Superior temporal gyrus (tissue), 1 donor: ENCODE measurements at regions not wholly inside any gene's neighbourhood (a gene's known extent, or its start where the extent isn't known, plus 50 kb on each side); places are given as distances from the start of the nearest gene placed in this dataset.

Experiments used
- DNase-seq: peaks from one replicate; pipeline ENCODE4 v3.0.0-alpha.2; 2016; ENCODE audit errors: extremely low spot score

GRCh38 chr1:238201992-238202391, 311.3 kb upstream of the ZP4 start:
- DNase-seq: no peak

GRCh38 chr1:238199325-238199724, 308.6 kb upstream of the ZP4 start:
- no peak for DNase-seq

- no peak for DNase-seq
Measured at GRCh38 chr1:238196516-238196915, 305.8 kb upstream of the ZP4 start.

GRCh38 chr1:238191170-238191569, 300.4 kb upstream of the ZP4 start:
- no peak for DNase-seq

GRCh38 chr1:238187575-238187949, 296.8 kb upstream of the ZP4 start:
- DNase-seq: no peak

GRCh38 chr1:238186887-238187574, 296.3 kb upstream of the ZP4 start:
- DNase-seq: no peak

GRCh38 chr1:238177960-238178645, 287.4 kb upstream of the ZP4 start:
- DNase-seq: no peak

- DNase-seq: no peak
Measured at GRCh38 chr1:238177351-238177750, 286.6 kb upstream of the ZP4 start.

- no peak for DNase-seq
Measured at GRCh38 chr1:238176441-238176840, 285.7 kb upstream of the ZP4 start.

- peak; percentile 12 for DNase-seq
Measured at GRCh38 chr1:238171985-238172384, 281.3 kb upstream of the ZP4 start.

- no peak for DNase-seq
Measured at GRCh38 chr1:238161955-238162354, 271.2 kb upstream of the ZP4 start.

- DNase-seq: no peak
Measured at GRCh38 chr1:238153939-238154338, 263.2 kb upstream of the ZP4 start.

GRCh38 chr1:238153253-238153652, 262.5 kb upstream of the ZP4 start:
- DNase-seq: no peak

GRCh38 chr1:238152119-238152518, 261.4 kb upstream of the ZP4 start:
- no peak for DNase-seq

GRCh38 chr1:238143038-238143437, 252.3 kb upstream of the ZP4 start:
- no peak for DNase-seq

- DNase-seq: peak; percentile 29
Measured at GRCh38 chr1:238141353-238141752, 250.6 kb upstream of the ZP4 start.

GRCh38 chr1:238139713-238140112, 249.0 kb upstream of the ZP4 start:
- no peak for DNase-seq

GRCh38 chr1:238138059-238138626, 247.4 kb upstream of the ZP4 start:
- DNase-seq: no peak

GRCh38 chr1:238135708-238136664, 245.3 kb upstream of the ZP4 start:
- DNase-seq: no peak

- no peak for DNase-seq
Measured at GRCh38 chr1:238129677-238130076, 239.0 kb upstream of the ZP4 start.

- DNase-seq: no peak
Measured at GRCh38 chr1:238123201-238123600, 232.5 kb upstream of the ZP4 start.

- no peak for DNase-seq
Measured at GRCh38 chr1:238119861-238120260, 229.1 kb upstream of the ZP4 start.
